CD4-positive, alpha-beta T cell treated with Interleukin-6 for 4 hours (primary cell): ENCODE measurements at regions not wholly inside any gene's neighbourhood (a gene's known extent, or its start where the extent isn't known, plus 50 kb on each side); places are given as distances from the start of the nearest gene placed in this dataset.

ENCODE experiments used
- DNase-seq: peaks from one replicate; pipeline ENCODE4 v3.0.0-alpha.2; 2020; ENCODE audit warnings: mixed read lengths

DNA sequence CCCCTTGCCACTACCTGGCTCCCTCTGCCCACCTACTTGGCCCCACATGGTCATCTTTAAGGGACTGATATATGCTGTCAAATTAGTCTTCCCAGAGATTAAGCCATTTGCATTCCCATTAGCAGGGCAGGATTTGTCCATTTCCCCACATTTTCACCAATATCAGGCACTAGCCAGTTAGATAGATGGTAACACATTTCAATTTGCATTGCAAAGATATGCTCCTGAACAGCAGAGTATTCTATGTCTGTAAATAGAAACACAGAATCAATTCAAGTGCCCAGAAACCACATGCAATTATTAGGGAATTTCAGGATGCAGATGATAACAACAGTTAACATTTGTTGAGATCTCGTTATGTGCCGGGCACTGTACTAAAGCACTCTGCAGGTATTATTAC, 92.6 kb upstream of the IL12B start:
- DNase-seq: no peak

DNA sequence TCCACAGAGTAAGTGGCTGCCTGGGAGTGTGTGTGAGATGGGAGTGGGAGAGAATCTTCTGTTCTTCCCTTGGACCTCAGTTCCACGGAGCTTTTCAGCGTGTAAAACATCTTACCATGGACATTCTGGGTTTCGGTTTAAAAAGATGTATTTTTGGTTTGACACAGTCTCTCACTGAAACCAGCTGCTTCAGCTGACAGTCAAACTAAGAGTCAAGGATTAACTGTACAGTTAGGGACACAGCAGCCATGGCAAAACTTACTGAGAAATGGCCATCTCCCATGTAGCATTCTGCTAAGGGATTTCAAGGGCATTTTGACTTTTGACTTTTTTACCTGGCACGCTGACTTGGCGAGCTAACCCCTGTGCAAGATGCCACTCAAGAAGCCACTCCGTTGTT, 93.8 kb upstream of the IL12B start:
- no peak for DNase-seq

DNA sequence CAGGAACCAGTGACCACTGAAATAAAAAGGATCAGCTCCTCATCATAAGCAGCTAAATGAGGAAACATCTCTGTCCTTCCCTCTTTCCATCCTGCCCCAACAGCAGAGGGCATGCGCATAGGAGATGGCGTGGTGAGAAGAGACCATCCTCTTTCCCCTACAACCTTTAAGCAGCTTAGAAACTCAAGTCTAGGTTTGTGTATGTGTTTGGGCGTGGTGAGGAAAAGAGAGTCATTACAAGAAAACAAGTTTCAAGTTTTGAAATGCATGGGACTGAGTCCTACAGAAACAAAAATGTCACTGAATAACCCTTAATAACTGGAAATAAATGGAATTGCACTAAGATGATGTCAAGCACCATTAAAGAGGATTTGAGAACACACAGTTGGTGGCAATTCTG, 96.4 kb upstream of the IL12B start:
- no peak for DNase-seq

DNA sequence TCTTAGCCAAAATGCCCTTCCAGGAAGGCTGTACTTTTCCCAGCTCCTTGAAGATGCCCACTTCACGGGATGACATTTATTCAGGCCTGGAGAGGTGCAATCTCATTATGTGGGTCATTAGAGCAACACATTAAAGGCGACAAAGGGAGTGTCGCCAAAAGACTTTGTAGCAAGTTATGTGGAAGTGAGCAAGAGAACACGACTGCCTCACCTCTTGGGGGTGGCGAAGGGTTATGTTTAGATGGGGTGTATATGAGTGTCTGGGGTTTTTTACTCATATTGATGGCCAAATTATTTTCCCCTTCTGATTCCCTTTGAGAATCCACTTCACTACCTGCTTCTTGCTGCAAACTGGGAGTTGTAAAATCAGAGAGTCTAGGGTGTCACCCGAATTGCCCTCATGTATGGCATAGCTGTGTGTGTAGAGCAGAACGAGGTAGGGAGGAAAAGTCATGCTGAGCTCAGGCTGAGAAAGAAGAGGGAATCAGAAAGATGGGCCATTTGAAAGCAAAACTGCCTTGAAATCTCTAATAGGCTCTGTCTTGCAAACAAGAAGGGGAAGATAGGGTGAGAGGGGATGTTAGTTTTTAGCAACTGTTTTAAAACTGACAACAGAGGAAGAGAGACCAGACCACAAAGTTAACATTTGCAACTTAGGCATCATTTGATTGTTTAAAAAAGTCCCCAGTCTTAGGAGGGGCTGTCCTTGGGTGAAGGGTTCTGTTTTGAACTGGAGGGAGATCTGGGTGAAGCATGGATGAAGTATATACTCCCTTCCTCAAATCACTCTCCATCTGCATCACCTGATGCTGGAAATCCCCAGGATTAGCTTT, 97.1 kb upstream of the IL12B start:
- no peak for DNase-seq

DNA sequence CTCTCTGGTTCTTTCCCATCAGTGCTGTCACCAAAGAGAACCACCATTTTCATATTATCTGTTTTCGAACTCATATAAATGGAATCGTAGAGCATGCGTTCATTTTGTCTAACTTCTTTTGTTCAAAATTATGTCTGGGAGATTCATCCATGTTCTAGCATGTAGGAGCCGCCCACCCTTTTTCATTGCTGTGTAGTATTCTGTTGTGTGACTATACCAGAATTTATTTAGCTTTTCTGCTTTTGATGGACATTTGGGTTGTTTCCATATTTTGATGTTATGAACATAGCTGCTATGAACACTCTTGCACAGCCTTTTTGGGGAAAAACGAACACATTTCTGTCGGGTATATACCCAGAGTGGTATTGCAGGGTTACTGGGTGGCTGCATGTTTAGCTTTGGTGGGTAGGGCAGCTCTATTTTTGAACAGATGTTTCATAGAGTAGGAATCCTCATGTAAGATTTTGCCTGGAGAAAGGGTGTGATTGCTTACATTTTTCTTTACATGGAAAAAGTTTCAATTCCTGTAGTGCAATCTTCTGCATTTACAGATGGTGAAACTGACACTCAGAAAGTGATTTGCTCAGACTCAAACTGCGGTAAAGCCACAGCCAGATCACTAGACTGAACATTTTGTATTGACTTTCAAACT, 100.2 kb upstream of the IL12B start:
- DNase-seq: no peak

DNA sequence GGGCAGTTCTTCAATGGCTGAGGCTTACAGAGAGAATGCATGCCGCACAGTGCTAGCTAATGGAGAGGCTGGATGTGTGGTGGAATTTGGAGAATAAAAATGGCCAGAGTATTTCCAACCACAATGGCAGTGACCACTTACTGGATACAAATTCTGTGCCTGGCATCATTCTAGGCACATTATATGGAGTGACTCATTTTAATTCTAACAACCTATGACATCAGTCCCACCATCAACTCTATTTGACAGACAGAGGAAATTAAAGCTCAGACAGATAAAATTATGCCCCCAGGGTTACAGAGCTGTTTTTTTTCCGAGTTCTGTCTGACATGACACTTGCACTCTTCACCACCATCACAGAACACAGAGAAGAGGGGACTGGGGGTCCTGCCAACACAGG, 105.6 kb upstream of the IL12B start:
- no peak for DNase-seq

DNA sequence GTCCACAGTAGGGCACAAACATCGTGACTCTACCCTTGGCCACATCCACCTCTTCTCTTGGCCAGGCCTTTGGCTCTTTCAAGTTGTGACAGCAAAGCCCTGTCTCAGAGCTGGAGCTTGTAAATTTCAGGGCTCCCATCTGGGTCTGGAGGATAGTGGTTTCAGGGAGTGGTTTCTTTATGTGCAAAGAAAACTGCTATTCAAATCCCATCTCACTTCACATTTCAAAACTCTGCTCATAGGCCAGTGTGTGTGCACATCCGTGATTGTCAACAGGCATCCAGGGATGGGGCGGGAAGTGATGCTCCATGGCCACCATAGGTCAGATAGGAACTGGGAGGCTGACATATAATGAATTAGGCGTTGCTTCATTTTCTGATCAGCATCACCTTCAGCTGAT, 107.8 kb upstream of the IL12B start:
- no peak for DNase-seq

DNA sequence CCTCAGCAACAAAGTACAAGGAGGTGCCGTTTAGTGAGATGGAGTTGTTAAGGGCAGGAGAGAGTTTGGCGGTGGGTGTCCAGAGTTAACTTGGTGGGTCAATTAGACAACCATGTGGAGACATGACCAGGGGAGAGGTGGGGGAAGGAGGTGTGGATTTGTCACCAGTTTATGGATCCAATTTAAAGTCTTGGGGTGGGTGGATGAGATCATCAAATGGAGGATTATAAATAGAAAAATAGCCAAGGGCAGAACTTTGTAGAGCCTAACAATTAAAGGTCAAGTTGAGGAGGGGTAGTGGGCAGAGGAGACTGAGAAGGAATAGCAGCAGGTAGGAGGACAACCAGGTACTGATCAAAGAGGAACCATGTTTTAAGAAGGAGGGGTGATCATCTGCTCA, 108.7 kb upstream of the IL12B start:
- DNase-seq: no peak

DNA sequence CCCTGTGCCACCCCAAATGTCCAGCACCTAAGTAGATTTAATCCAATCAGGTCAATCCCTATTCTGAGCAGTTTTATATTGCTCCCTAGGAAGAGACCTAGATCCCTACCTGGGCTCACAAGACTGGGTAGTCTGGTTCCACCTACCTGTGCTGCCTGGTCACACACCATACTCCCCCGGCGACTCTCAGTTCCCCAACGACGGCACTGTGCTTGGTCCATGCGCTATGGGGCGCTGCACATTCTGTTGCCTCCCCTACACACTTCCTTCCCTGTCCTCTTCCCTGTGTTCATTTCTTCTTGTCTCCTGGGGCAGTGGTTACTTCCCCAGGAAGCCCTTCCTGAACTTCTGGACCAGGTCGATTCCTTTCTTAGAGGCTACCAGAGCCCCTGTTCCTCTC, 109.9 kb upstream of the IL12B start:
- no peak for DNase-seq

DNA sequence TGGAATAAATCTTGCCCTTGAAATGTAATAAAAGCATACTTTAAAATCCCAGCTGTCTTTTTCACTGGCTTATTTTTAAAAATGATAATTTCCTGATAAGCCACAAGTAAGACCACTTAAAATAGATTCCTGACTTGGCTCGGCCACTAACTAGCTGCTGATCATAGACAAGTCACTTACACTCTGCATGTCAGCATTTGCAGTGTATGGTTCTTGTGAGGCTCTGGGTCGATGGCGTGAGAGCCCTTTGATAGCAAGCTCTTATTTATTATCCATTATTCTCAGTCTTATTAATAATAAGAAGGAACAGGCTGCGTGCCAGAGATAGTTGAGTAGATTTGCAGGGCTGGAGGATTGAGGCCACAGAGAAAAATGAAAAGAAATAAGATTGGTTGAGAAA, 110.7 kb upstream of the IL12B start:
- DNase-seq: no peak

DNA sequence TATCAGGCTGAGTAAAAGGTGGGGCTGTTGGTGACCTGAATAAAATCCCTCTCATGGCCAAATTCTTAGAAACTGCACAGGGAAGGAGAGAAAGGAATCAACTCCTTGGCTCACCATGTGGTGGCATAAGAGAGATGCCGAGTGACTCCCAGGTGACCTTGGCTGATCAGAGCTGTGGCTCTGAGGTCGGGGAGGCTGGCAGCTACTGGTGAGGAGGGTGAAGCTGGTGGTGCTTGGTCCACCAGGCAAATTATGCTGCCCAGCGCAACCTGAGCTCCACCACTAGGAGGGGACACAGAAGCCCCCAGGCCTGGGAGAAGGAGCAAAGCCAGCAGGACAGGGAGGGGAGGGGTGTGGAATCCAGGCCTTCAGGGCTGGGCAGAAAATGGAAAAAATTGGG, 111.2 kb upstream of the IL12B start:
- DNase-seq: no peak

DNA sequence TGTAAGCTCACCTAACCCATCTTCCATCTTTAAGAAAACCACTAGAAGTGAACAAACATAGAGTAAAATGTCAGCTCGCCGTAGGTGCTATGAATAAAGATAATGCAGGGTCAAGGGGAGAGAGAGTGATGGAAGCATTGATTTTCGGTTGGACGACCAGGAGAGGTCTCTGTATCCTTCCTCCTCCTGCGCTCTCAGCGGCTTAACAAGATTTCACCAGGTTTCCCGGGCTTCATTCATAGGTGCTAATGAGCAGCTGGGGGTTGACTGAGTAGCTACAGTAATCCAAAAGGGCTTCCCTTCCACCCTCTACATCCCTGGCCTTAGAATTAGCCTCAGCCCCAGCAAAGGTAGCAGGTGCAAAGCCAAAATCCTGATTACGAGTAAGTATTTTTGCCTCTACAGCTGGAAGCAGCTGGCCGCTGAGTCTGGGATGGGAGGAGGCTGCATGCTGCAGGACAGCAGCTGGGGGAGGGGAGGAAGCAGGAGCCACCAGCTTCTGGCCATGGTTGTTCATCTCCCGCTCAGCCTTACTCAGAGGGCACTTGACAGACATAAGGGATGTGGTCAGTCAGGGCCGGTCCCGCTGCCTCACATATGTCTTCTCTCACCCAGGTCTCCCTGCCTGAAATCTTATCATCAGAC, 112.0 kb upstream of the IL12B start:
- no peak for DNase-seq

DNA sequence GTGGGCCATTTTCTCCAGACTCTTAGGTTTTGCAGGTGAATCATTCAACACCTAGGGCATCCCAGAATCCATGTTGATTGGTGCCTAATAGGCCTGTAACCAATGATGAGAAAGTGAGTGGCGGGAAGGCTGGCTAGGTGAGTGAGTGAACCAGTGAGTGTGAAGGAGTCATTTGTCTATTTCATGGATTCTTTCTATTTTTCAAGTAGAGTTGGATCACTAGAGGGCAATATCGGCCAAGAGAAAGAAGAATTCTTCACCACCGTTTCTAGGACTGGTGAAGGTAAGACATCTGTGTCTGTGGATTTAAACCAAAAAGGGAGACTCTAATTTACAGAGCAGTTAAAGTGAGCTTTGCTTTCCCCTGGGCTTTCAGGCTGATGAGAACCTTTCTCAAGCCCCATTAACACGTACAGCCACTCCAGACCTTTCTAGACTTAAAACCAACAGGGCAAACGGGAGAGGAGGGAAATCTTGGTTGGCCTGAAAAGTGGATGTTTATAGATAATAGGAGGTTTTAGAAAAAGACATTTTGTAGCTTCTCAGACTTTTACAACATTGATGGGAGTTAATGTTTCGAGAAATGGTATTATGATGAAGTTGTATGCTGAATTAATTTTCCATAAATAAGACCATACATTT, 114.3 kb upstream of the IL12B start:
- no peak for DNase-seq

DNA sequence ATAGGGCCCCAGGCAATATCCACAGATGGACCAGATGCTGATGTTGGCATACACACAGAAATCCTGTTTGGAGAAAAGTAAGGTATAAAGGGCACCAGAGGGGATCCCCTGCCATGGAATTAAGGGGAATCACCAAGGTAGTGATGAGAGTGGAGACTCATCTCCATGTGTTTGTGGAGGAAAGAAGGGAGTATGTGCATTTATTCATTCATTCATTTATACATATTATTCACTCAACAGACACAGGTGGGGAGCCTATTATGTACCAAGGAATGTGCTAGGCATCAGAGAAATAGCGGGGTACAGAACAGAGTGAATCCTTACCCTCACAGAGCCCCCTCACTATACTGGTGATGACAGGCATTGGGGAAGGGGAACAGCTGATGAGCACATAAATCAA, 116.8 kb upstream of the IL12B start:
- no peak for DNase-seq

DNA sequence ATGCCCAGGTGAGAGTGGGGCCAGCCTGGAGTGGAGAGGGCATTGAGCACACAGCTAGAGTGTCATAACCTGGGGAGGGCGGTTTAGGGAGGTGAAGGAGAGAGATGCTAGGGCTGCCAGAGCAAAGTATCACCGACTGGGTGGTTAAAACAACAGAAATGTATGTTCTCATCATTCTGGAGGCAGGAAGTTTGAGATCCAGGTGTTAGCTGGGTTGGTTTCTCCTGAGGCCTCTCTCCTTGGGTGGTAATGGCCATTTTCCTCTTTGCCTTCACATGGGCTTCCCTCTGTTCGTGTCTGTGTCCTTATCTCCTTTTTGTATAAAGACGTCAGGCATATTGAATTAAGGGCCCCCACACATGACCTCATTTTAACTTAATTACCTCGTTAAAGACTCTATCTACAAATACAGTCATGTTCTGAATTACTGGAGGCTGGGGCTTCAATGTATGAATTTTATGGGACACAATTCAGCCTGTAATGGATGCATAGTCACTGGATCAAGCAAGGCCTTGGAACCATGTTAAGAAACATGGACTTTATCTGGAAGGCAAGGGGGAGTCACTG, 118.6 kb upstream of the IL12B start:
- no peak for DNase-seq

DNA sequence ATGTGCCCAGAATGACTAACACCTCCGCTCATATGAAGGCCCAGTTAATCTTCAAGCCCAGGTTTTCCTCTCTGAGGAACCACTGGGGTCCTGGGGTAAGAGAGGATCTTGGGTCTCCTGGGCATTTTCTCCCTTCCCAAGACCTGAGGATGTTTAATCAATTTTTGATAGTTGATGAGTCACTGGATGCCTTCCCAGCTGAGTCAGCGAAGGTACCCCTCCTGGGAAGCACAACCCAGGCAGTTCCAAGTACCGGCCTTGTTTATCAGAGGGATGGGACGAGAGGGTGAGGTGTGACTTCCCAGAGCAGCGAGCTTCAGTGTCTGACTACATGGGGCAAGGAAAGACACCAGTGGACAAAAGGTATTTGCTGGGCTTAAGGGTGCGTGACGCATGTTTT, 119.6 kb upstream of the IL12B start:
- DNase-seq: no peak

DNA sequence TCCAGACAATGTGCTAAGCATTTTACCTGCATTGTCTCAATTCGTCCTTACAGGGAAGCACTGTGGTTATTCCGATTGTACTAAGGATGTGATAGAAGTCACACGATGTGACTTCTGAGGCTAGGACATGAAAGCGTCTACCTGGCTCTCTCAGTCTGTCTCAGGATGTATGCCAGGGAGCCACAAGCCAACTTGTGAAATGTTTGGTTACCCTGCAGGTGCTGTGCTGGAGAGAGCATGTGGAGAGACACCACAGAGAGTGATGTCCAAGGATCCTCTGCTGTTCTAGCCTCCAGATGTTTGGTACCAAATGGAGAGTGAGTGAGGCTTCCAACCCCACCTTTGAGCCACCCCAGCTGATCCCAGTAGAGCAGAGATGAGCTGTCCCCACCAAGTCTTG, 120.1 kb upstream of the IL12B start:
- DNase-seq: no peak

DNA sequence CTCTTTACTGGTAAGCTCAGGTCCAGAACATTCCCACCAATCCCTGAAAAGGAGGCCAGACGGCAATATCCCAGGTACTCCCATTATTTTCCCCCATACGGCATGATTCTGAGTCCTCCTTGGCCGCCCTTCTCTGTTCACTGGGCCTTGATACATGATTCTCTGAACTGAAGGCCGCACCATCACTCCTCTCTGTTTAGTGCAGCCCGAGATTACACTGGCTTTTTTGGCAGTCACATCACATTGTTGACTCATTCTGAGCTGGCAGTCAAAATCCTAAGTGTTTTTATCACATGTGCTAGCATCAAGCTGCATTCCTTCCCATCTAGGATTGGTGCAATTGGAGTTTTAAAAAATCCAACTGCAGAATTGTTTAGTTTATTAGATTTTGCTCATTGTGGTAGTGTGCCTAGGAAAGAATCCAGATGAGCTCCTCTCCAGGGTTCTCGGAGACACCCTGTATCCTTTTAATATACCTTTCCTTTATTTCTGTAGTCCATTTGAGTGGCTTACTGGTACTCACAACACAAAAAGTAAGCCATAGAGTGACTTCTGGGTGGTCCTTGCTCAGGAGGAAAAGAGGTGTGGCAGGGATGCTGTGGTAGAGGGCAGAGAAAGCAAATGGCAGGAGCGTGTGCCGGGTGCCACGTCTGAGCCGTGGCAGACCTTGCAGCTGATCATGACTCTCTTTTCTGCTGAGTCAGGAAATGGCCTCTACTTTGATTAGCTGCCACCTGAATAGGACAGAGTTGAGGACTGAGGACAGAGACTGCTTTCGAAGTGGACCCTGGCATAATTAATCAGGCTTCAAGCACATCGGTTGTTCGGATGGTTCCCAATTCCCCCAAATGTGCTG, 121.1 kb upstream of the IL12B start:
- DNase-seq: no peak

DNA sequence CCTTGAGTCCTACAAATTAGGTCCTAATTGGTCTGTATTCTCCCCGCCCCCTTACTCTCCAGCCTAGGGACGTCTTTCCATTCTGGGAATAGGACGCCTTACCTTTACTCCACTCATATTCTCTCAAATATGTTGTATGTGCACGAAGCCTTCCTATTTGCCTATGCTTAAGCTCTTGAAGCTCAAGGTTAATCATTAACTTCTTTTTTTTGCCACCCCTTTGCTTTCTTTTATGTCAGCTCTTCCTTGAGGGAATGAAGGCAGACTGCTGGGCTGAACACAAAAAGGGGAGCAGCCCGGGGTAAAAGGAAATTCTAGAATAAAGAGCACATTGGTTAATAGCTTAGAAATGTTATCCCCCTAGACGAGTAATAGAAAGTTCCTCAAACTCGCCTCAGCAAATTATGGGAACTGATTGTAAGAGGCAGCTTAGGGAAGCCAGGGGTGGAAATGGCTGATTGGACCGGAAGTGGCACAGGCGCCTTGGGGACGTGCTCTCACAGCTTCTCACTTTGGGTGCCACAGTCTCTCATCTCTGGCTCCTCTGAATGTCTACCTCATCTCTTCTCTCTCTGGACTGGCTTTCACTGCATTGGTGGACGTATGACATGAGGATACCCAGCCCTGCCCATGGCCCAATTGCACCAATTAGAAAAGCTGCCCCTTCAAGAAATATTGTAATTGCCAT, 122.3 kb upstream of the IL12B start:
- DNase-seq: no peak

DNA sequence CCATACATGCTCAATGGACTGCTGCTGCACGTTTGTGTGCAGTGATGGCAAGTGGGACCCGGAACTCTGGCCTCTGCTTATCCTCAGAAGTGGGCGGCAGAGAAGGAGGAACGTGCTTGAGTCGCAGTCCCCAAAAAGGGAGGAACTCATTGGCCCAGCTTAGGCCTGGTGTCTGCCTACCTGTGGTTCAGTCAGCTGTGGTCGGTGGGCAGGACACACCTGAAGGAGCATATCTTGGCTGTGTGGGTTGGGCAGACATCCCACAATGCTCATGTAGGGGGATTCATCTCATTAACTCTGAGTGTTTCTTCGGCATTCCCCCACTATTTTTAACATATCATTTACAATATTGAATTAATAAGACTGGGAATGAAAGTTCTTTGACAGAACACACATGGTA, 122.9 kb upstream of the IL12B start:
- no peak for DNase-seq

DNA sequence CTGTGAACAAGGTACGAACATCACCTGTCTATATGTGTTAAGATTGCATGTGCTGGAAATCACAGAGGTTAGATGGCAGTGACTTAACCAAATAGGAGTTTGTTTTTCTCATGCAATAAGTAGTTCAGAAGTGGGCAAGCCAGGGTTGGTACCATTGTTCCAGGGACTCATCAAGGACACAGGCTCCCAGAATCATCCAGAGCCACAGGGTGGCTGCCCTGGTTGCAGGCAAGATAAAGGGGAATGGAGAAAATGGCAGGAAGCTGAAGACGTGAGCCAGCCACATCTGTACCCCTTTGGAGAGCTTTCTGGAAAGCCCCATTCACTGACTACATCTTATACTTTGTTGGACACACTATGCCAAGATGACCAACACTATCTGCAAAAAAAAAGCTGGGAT, 126.0 kb upstream of the IL12B start:
- no peak for DNase-seq
